Tibial nerve (tissue), 4 donors: ENCODE measurements at regions not wholly inside any gene's neighbourhood (a gene's known extent, or its start where the extent isn't known, plus 50 kb on each side); places are given as distances from the start of the nearest gene placed in this dataset.

Source experiments
- DNase-seq, 2 donors: peaks; one replicate each; pipeline ENCODE4 v3.0.0-alpha.2; 2019; ENCODE audit warnings: low spot score in 2 of 2
- H3K27ac ChIP-seq, 4 donors: fragments of 200-600 bp; sonication (generic) in 3 of 4; one replicate each; pipeline ENCODE4 v1.5.1; 2017 to 2019; ENCODE audit warnings: mild to moderate bottlenecking in 1 of 4
- H3K27me3 ChIP-seq, 2 donors: fragments of 200-600 bp; sonication (generic) in 1 of 2; one replicate each; pipeline versions ENCODE4 v1.5.1 to v1.6.0; 2017 to 2019
- H3K36me3 ChIP-seq, 3 donors: fragments of 200-600 bp; sonication (generic); one replicate each; pipeline ENCODE4 v1.5.1; 2018 to 2019
- H3K4me1 ChIP-seq, 4 donors: fragments of 200-600 bp; sonication (generic) in 3 of 4; one replicate each; pipeline ENCODE4 v1.5.1; 2017 to 2019
- H3K4me3 ChIP-seq, 4 donors: fragments of 200-600 bp; sonication (generic) in 3 of 4; one replicate each; pipeline ENCODE4 v1.5.1; 2017 to 2019; ENCODE audit warnings: mild to moderate bottlenecking in 1 of 4, moderate library complexity in 1 of 4
- H3K9me3 ChIP-seq, 4 donors: fragments of 200-600 bp; sonication (generic) in 3 of 4; one replicate each; pipeline ENCODE4 v1.5.1; 2017 to 2019
- CTCF ChIP-seq, 5 experiments: fragments of 200-600 bp in 3 of 5; fragments of 450-650 bp in 2 of 5; sonication (generic) in 3 of 5; IDR thresholded peaks; one replicate each; pipeline ENCODE4 v1.5.1; 2016 to 2019; ENCODE audit warnings: antibody characterized with exemption in 5 of 5, mild to moderate bottlenecking in 3 of 5, moderate library complexity in 2 of 5
- EP300 ChIP-seq, 2 donors: sonication (generic); formaldehyde crosslinking; IDR thresholded peaks; one replicate each; pipeline ENCODE4 v1.6.1; 2017; ENCODE audit warnings: antibody characterized with exemption in 2 of 2, mild to moderate bottlenecking in 1 of 2
- POLR2A ChIP-seq, 2 donors: fragments of 450-650 bp; IDR thresholded peaks; one replicate each; pipeline ENCODE4 v1.6.1; 2017; ENCODE audit warnings: antibody characterized with exemption in 2 of 2, mild to moderate bottlenecking in 2 of 2, moderate library complexity in 2 of 2
- WGBS, 2 donors: methylation state at CpG; one replicate each; pipeline ENCODE4 v1.1.5; 2018; 5-methylcytosine and 5-hydroxymethylcytosine counted together

GRCh38 chr9:13487936-13488335 lies 208.4 kb upstream of the MPDZ start:
- 77 to 80% methylated on average over 6 of the region's 6 CpGs for WGBS, 2 donors
- DNase-seq: no peak
- H3K27me3 ChIP-seq: no peaks in the 10 kb centered on the region
- H3K36me3 ChIP-seq: no peaks in the 10 kb centered on the region
- H3K9me3 ChIP-seq: no peaks in the 10 kb centered on the region
- H3K4me3 ChIP-seq: no peak overlapping the region
- TF ChIP-seq CTCF (IDR thresholded peaks at IDR 0.05) (no peak), EP300 (IDR thresholded peaks at IDR 0.05) (no peak), POLR2A (IDR thresholded peaks at IDR 0.05) (no peak)
- H3K4me1 ChIP-seq: peaks cover 0 to 34% (median 4%) of the 10 kb centered on the region in 4 donors
- peak overlapping the region in 1 of 4 donors; percentile 51 for H3K27ac ChIP-seq

GRCh38 chr9:13487498-13487897 lies 208.0 kb upstream of the MPDZ start:
- Histone ChIP-seq H3K9me3 (no peaks in the 10 kb centered on the region), H3K4me1 (peaks cover 0 to 34% (median 4%) of the 10 kb centered on the region in 4 donors), H3K27me3 (no peaks in the 10 kb centered on the region), H3K27ac (peak overlapping the region in 1 of 4 donors; percentile 51), H3K4me3 (no peak overlapping the region), H3K36me3 (no peaks in the 10 kb centered on the region)
- no peak for DNase-seq
- TF ChIP-seq EP300 (IDR thresholded peaks at IDR 0.05) (no peak), POLR2A (IDR thresholded peaks at IDR 0.05) (no peak), CTCF (IDR thresholded peaks at IDR 0.05) (no peak)
- WGBS, 2 donors: 49 to 51% methylated on average over 2 of the region's 2 CpGs

- no peaks in the 10 kb centered on the region for H3K27me3 ChIP-seq
- H3K4me1 ChIP-seq: peaks cover 0 to 34% (median 4%) of the 10 kb centered on the region in 4 donors
- H3K27ac ChIP-seq: peak overlapping the region in 1 of 4 donors; percentile 51
- H3K4me3 ChIP-seq: no peak overlapping the region
- no peaks in the 10 kb centered on the region for H3K36me3 ChIP-seq
- WGBS, 2 donors: 83 to 84% methylated on average over 5 of the region's 5 CpGs
- no peak for TF ChIP-seq POLR2A (IDR thresholded peaks at IDR 0.05)
- TF ChIP-seq CTCF (IDR thresholded peaks at IDR 0.05): no peak
- TF ChIP-seq EP300 (IDR thresholded peaks at IDR 0.05): no peak
- DNase-seq: no peak
- no peaks in the 10 kb centered on the region for H3K9me3 ChIP-seq
Observed at GRCh38 chr9:13487071-13487470, 207.6 kb upstream of the MPDZ start.

DNA sequence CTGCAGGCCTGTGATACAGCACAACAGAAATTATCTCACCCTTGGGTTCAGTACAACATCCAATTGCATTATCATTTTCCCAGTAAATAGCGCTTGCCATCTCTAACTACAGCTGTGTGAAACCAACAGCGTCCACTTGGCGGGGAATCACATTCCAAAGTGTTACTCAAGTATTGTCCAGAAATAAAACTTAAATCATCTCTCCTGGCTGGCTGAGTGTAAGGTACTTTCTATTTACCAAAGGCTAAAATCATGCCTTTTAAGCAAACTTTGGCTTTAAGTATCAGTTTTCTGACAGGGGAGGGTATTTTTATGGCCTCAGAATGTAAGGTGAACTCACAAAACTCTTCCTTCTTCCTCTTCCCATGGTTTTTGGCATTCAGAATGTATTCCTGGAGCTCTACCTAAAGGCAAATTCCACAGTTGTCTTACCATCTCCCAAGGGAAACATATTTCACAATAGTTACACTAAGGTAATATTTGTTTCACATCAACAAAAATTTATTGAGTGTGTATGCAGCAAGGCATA lies 205.6 kb upstream of the MPDZ start:
- Histone ChIP-seq H3K27ac (peak overlapping the region in 2 of 4 donors; percentile 70 to 73), H3K9me3 (no peaks in the 10 kb centered on the region), H3K4me1 (peaks cover 0 to 17% (median 2%) of the 10 kb centered on the region in 4 donors), H3K4me3 (no peak overlapping the region), H3K27me3 (no peaks in the 10 kb centered on the region), H3K36me3 (no peaks in the 10 kb centered on the region)
- WGBS, 2 donors: 68 to 73% methylated on average over 3 of the region's 3 CpGs
- peak; percentile 38 to 75 for DNase-seq
- TF ChIP-seq POLR2A (IDR thresholded peaks at IDR 0.05): no peak
- peak in 2 of 5 experiments; percentile 15 to 22 for TF ChIP-seq CTCF (IDR thresholded peaks at IDR 0.05)
- peak; percentile 26 to 89 for TF ChIP-seq EP300 (IDR thresholded peaks at IDR 0.05)

DNA sequence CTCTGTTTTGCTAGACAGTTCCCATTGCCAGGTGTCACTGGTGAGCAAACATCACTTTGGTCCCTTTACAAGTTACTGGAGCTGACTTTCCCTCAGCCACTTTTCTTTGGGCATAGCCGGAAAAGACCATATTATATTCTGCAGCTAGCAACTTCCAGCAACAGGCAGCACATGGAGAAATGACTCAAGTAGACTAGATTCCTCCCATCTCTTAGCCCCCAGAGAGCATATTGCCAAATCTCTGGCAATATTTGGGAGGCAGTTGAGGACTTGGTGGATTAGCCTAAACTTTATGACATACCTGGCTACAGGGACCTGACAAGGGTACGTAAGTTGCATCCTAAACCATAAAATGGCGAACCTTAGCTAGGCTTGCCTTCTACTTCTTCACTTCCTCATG lies 204.7 kb upstream of the MPDZ start:
- Histone ChIP-seq H3K27ac (peak overlapping the region in 2 of 4 donors; percentile 50 to 56), H3K27me3 (no peaks in the 10 kb centered on the region)
- 90 to 96% methylated on average over 3 of the region's 3 CpGs for WGBS, 2 donors

More for the DNA sequence above, 204.7 kb upstream of the MPDZ start:
- TF ChIP-seq CTCF (IDR thresholded peaks at IDR 0.05): no peak
- TF ChIP-seq EP300 (IDR thresholded peaks at IDR 0.05): peak in 1 of 2 donors; percentile 56
- no peak for TF ChIP-seq POLR2A (IDR thresholded peaks at IDR 0.05)
- no peaks in the 10 kb centered on the region for H3K9me3 ChIP-seq
- no peaks in the 10 kb centered on the region for H3K36me3 ChIP-seq
- H3K4me3 ChIP-seq: no peak overlapping the region
- DNase-seq: peak in 1 of 2 donors; percentile 55
- H3K4me1 ChIP-seq: peaks cover 0 to 17% (median 2%) of the 10 kb centered on the region in 4 donors
